ENCODE measurements at regions not wholly inside any gene's neighbourhood (a gene's known extent, or its start where the extent isn't known, plus 50 kb on each side); places are given as distances from the start of the nearest gene placed in this dataset.

GRCh38 chr12:90020881-90021280, 312.2 kb upstream of the ATP2B1 start:
- no peak for DNase-seq

- DNase-seq = no peak
Measured at GRCh38 chr12:90020436-90020835, 311.8 kb upstream of the ATP2B1 start.

DNA sequence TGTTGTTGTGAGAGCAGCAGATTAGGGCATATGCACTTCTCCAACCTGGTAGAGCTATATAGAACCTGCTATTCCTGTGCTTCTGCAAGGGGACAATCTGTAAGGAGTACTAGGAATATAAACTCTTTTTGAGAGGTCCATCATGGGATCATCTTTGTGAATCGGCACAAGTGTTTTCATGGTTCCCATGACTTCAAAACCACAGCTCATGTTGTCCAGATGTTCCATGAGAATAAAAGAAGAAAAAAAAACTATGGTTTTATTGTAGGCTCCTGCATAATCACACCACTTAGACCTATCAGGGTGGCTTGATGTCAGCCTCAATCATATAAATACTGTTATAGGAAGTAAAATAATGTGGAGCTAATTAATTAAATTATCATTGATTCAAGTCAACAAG, 311.4 kb upstream of the ATP2B1 start:
- DNase-seq = no peak

- DNase-seq = no peak
Measured at GRCh38 chr12:90017316-90017715, 308.7 kb upstream of the ATP2B1 start.

GRCh38 chr12:90015228-90015627, 306.6 kb upstream of the ATP2B1 start:
- DNase-seq = no peak

GRCh38 chr12:90013409-90013808, 304.8 kb upstream of the ATP2B1 start:
- DNase-seq = no peak

GRCh38 chr12:90010089-90010488, 301.5 kb upstream of the ATP2B1 start:
- no peak for DNase-seq

DNA sequence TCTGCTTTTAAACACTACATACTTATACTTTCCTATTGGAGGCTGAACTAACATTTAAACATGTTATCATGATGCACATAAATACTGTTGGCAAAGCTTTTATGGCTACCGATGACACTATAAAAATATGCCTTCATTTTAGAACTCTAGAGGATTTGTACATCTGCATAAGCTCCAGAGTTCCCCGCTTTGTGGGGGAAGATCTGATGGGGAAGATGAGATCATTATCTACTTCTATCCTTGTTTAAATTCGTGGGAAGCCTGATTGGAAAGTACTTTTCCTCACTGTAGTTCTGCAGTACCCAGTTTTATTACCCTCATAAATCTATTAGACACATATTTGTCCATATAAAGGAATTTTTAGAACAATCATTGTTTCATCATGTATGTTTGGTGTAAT, 299.6 kb upstream of the ATP2B1 start:
- no peak for DNase-seq

- no peak for DNase-seq
Measured at GRCh38 chr12:90004319-90005074, 295.9 kb upstream of the ATP2B1 start.

- no peak for DNase-seq
Measured at GRCh38 chr12:90003688-90004087, 295.1 kb upstream of the ATP2B1 start.

- DNase-seq = no peak
Measured at GRCh38 chr12:90000721-90001120, 292.1 kb upstream of the ATP2B1 start.

GRCh38 chr12:89999699-90000505, 291.3 kb upstream of the ATP2B1 start:
- no peak for DNase-seq

GRCh38 chr12:89995870-89996269, 287.2 kb upstream of the ATP2B1 start:
- no peak for DNase-seq

DNA sequence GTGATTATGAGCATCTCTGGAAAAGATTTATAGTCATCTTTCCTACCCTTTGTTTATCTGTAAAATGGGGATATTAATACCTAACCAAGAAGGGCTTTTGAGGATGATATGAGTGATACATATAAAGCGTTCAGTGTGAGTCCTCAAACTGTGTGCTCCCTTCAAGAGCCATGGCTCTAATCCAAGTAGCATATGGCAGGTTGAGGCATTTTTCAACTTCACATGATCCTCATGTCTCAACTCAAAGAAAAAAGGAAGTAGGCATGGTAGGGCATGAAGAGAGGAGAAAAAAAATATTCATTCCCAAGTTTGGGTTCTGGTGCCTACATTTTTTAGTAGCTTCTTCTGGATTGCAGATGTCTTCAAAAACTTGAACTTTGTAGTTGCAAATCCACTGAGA, 286.3 kb upstream of the ATP2B1 start:
- DNase-seq = no peak

DNA sequence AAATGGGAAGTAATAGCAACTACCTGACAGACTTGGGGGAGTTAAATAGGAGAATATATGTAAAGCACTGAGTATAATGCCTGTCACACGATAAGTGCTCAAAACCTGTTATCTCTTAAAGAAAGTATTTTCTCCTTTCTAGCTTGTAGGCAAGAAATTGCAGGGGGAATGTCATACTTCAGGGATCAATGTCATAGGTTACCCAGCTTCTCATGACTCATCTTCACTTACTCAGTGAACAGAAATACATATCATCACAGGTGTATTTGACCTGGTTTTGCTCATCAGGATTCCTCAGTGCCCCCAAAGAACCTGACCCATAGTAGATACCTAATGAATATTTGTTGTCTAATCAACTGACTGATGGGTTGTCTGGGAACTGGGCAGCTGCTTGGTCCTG, 285.0 kb upstream of the ATP2B1 start:
- no peak for DNase-seq

DNA sequence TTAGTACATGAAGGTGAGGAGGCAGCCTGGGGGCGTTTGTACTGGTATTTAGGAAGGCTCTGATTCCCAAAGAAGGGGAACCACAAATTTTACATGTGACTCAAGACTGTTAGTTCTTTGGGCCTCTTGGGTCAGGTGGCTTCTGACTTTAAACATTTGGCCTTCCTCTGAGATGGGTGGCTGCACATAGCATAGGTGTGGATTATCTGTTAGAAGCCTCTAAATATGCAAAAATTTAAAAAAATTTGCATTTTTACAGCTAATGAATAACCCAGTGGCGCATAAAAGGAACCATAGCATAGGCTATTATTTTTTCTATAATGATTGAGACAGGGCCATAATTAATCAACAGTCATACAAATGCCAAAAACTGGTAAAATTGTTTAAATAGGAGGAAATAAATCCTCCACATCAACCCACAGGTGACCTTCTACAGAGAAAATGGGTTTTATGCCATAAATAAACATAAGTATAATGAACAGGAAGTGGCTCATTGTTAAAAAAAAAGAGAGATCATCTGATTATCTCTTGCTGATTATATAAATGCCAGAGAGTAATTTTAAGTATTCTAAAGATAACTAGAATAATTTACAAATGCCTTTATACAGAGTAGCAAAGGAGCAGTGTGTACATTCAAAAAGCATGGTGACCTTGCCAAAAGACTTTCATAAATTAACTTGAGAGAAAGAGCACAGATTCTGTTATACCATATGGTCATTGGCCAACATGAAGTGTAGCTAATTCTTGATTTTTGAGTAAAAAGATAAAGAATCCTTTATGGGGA, 284.2 kb upstream of the ATP2B1 start:
- DNase-seq = no peak

DNA sequence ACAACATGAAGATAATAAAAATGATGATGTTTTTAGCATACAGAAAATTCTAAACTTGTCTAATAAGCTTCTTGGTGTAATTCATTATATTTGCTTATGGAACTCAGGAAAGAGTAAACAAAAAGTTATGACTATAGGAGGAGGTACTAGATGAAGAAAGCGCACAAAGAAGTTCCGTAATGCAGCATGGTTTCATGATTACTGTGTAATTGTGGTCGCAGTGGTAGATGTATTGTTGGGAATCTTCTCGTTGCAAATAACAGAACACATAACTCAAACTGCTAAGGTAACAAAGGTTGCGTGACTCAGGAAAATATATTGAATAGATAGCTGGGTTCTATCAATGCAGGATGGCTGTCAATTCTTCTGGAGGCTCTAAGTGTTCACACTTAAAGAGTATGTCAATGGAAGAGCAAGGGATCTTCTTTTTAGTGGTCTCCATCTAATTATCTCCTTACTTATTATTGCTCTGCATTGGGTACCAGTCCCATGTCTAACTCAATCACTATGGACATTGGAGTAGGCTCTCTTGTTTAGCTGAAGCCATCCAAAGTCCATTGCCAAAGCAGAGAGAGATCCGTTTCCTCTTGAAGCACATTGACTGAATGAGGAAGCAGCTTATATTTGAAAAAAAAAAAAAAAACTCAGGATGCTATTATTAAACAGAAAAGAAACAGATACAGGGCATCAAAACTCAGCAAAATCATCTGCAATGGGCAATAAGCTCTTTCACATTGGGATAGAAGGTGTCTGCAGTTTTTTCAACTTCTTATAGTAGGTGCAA, 283.4 kb upstream of the ATP2B1 start:
- DNase-seq = no peak

- DNase-seq = no peak
Measured at GRCh38 chr12:89988188-89988915, 279.7 kb upstream of the ATP2B1 start.

DNA sequence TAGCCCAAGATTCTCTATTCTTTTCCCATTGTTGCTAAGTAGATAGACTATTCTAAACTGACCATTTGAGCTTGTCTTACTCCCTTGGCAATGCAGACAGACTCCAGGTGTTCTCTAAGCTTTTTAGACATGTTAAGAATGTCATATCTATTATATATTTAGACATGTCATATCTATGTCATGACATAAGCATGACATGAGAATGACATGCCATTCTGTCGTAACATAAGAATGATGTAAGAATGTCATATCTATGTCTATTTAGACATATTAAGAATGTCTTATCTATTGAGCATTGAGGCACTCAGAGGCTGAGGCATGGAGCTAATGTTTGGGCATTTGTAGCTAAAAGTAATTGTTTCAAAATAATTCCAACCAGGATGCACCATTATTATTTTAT, 277.3 kb upstream of the ATP2B1 start:
- DNase-seq = no peak

- no peak for DNase-seq
Measured at GRCh38 chr12:89984846-89985245, 276.2 kb upstream of the ATP2B1 start.

DNA sequence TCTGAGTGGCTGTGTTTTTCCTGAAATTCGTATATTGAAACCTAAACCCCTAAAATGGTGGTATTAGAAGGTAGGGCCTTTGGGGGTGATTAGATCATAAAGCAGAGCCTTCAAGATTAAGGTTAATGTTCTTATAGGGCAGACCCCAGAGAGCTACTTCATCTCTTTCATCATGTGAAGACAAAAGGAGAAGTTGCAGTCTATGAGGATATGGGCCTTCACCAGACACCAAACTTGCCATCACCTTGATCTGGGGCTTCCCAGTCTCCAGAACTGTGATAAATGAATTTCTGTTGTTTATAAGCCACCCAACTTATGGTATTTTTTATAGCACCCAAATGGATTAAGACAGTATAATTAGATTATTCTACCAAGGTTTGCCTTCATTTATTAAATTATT, 275.0 kb upstream of the ATP2B1 start:
- DNase-seq = no peak

DNA sequence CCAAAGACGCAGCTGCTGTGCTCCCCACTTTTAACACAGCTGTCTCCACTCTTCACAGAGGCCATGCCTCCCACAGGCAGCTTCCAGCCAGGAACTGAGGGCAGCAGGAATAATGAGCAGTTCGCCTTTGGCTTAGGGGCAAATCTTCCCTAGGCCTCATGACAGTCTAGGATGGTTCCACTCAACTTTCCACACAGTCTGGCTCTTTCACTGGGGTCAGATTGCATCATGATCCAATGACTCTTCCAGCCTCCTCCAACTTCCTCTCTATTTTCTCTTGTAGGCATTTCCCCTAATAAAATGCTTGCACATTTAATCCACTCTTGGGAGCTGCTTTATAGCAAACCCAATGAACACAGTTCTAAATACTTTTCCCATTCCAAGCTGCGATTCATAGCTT, 271.6 kb upstream of the ATP2B1 start:
- no peak for DNase-seq
